ENCODE measurements at regions not wholly inside any gene's neighbourhood (a gene's known extent, or its start where the extent isn't known, plus 50 kb on each side); places are given as distances from the start of the nearest gene placed in this dataset.

- ChIA-PET POLR2A (no interaction called here), SMC1A (ENCODE audit: uncharacterized antibody, unreplicated experiment) (no interaction called here), CTCF (interaction anchor here (1.2 kb wide), 1 partner anchor 293 kb away, joined by 3 read pairs; no protein-coding TSS in a partner anchor), RAD21 (ENCODE audit: unreplicated experiment) (interaction anchor here (1.5 kb wide), 1 partner anchor 11 kb away, joined by 4 read pairs; no protein-coding TSS in a partner anchor)
- ATAC-seq (no peak), DNase-seq (ENCODE audit: low read depth, low spot score) (no peak), FAIRE-seq (no peak)
- H3K36me3 ChIP-seq (ENCODE audit: control insufficient read depth in 2 of 2, insufficient read depth in 2 of 2, low read length in 1 of 2): no peaks in the 10 kb centered on the region
- no peaks in the 10 kb centered on the region for H3K4me1 ChIP-seq (ENCODE audit: control insufficient read depth, insufficient read depth, low read length)
- H3K9me3 ChIP-seq (replicated peaks; ENCODE audit: control insufficient read depth, insufficient read depth, low read length): no peaks in the 10 kb centered on the region
- no peaks in the 10 kb centered on the region for H3K27me3 ChIP-seq (replicated peaks in 1 of 2; ENCODE audit: control insufficient read depth in 2 of 2, insufficient read depth in 2 of 2, low read length in 1 of 2)
- no peak overlapping the region for H3K4me3 ChIP-seq
- WGBS (ENCODE audit: insufficient coverage, insufficient replicate concordance, low lambda C conversion rate, missing lambda C conversion rate): 66% methylated on average over 2 of the region's 2 CpGs
- no peak overlapping the region for H3K27ac ChIP-seq (ENCODE audit: control insufficient read depth, insufficient read depth)
- intact Hi-C loops (cut with micrococcal nuclease; ENCODE audit: unreplicated experiment) (loop anchor here (5.0 to 10.0 kb wide), 2 partner anchors 292 to 425 kb away; no protein-coding TSS in a partner anchor), in situ Hi-C loops (cut with MboI) (no loop called here)
- TF ChIP-seq ZBED1 (IDR thresholded peaks at IDR 0.05; ENCODE audit: borderline replicate concordance): no peak
- BruUV-seq (replicated peaks): no TSS peak
- H2AFZ ChIP-seq (ENCODE audit: control insufficient read depth, low read depth, low read length): no peak overlapping the region
- H3K9ac ChIP-seq (ENCODE audit: control insufficient read depth, insufficient read depth, low read length): no peak overlapping the region
- H4K20me1 ChIP-seq (ENCODE audit: control insufficient read depth, insufficient read depth): no peaks in the 10 kb centered on the region
- H3K79me2 ChIP-seq (ENCODE audit: control insufficient read depth, insufficient read depth, low read length): no peaks in the 10 kb centered on the region
- H3K4me2 ChIP-seq (ENCODE audit: control insufficient read depth, insufficient read depth): no peak overlapping the region
Observed at GRCh38 chr3:148369381-148369780, 328.3 kb upstream of the AGTR1 start.

GRCh38 chr3:148372206-148372875 is 325.4 kb upstream of the AGTR1 start:
- no peaks in the 10 kb centered on the region for H3K36me3 ChIP-seq (ENCODE audit: control insufficient read depth in 2 of 2, insufficient read depth in 2 of 2, low read length in 1 of 2)

More at GRCh38 chr3:148372206-148372875, 325.4 kb upstream of the AGTR1 start:
- no peak overlapping the region for H3K27ac ChIP-seq (ENCODE audit: control insufficient read depth, insufficient read depth)
- no peaks in the 10 kb centered on the region for H4K20me1 ChIP-seq (ENCODE audit: control insufficient read depth, insufficient read depth)
- intact Hi-C loops (cut with micrococcal nuclease; ENCODE audit: unreplicated experiment) (no loop called here), in situ Hi-C loops (cut with MboI) (no loop called here)
- ChIA-PET POLR2A (no interaction called here), CTCF (no interaction called here), RAD21 (ENCODE audit: unreplicated experiment) (interaction anchor here (0.6 kb wide), 1 partner anchor 9 kb away, joined by 3 read pairs; no protein-coding TSS in a partner anchor), SMC1A (ENCODE audit: uncharacterized antibody, unreplicated experiment) (no interaction called here)
- H3K9ac ChIP-seq (ENCODE audit: control insufficient read depth, insufficient read depth, low read length): no peak overlapping the region
- H3K4me1 ChIP-seq (ENCODE audit: control insufficient read depth, insufficient read depth, low read length): no peaks in the 10 kb centered on the region
- no peaks in the 10 kb centered on the region for H3K9me3 ChIP-seq (replicated peaks; ENCODE audit: control insufficient read depth, insufficient read depth, low read length)
- no peak overlapping the region for H3K4me3 ChIP-seq
- 20% methylated on average over 2 of the region's 2 CpGs for WGBS (ENCODE audit: insufficient coverage, insufficient replicate concordance, low lambda C conversion rate, missing lambda C conversion rate)
- ATAC-seq (no peak), FAIRE-seq (no peak), DNase-seq (ENCODE audit: low read depth, low spot score) (no peak)
- BruUV-seq (replicated peaks): no TSS peak
- H3K4me2 ChIP-seq (ENCODE audit: control insufficient read depth, insufficient read depth): no peak overlapping the region
- H2AFZ ChIP-seq (ENCODE audit: control insufficient read depth, low read depth, low read length): no peak overlapping the region
- TF ChIP-seq USF2 (IDR thresholded peaks at IDR 0.05; ENCODE audit: borderline replicate concordance, low read depth, low read length): no peak
- no peak for TF ChIP-seq STAT1 (conservative IDR thresholded peaks at IDR 0.05)
- TF ChIP-seq HDAC2 (IDR thresholded peaks at IDR 0.05): no peak
- TF ChIP-seq HSF1 (IDR thresholded peaks at IDR 0.05; ENCODE audit: low read depth, low read length): no peak
- no peak for TF ChIP-seq YY1 (IDR thresholded peaks at IDR 0.05; ENCODE audit: low read depth, low read length)
- TF ChIP-seq CBX3 (IDR thresholded peaks at IDR 0.05; ENCODE audit: borderline replicate concordance, low read depth): no peak
- no peak for TF ChIP-seq KLF5 (IDR thresholded peaks at IDR 0.05; ENCODE audit: partially characterized antibody)
- no peak for TF ChIP-seq SP1 (IDR thresholded peaks at IDR 0.05; ENCODE audit: low read depth, low read length)
- TF ChIP-seq ZZZ3 (IDR thresholded peaks at IDR 0.05; ENCODE audit: control insufficient read depth, insufficient read length, low read depth): no peak
- no peak for TF ChIP-seq ATF3 (IDR thresholded peaks at IDR 0.05; ENCODE audit: borderline replicate concordance, extremely low read depth, low read depth, low read length)
- TF ChIP-seq ETV6 (conservative IDR thresholded peaks at IDR 0.05 in 1 of 2, IDR thresholded peaks at IDR 0.05 in 1 of 2; ENCODE audit: borderline replicate concordance in 1 of 2, low read depth in 1 of 2): no peak
- no peak for TF ChIP-seq SMAD5 (IDR thresholded peaks at IDR 0.05; ENCODE audit: low read depth)
- TF ChIP-seq IRF3 (IDR thresholded peaks at IDR 0.05): no peak
- no peaks in the 10 kb centered on the region for H3K27me3 ChIP-seq (replicated peaks in 1 of 2; ENCODE audit: control insufficient read depth in 2 of 2, insufficient read depth in 2 of 2, low read length in 1 of 2)
- no peaks in the 10 kb centered on the region for H3K79me2 ChIP-seq (ENCODE audit: control insufficient read depth, insufficient read depth, low read length)
